Activated CD8-positive, alpha-beta memory T cell treated with anti-CD3 and anti-CD28 coated beads for 4 hours (primary cell): ENCODE measurements at regions not wholly inside any gene's neighbourhood (a gene's known extent, or its start where the extent isn't known, plus 50 kb on each side); places are given as distances from the start of the nearest gene placed in this dataset.
"Not testable (repeated sequence)": the region's sequence is repeated elsewhere in the genome, so short reads cannot be mapped to it uniquely, and the experiment has no call there.

Source experiments
- DNase-seq, 2 donors: peaks; one replicate each; pipeline ENCODE4 v3.0.0-alpha.2; 2020; ENCODE audit warnings: low read depth in 2 of 2

DNA sequence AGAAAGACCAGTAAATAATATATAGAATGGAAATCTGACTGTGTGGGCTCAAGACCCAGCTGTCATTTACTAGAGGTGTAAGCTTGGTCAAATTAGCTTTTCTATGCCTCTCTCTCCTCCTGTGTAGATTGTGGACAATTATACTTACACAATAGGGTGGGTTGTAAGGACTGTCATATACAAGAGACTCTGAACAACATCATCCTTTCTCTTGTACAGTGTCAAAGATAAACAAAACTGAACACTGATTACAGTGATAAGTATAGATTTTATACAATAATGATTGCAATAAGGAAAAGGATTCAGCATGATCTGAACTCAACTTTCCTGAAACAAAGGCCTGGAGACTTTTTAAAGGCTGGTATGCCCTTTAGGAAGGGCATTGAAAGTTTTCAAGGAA, 429.2 kb upstream of the HS3ST1 start:
- no peak for DNase-seq

DNA sequence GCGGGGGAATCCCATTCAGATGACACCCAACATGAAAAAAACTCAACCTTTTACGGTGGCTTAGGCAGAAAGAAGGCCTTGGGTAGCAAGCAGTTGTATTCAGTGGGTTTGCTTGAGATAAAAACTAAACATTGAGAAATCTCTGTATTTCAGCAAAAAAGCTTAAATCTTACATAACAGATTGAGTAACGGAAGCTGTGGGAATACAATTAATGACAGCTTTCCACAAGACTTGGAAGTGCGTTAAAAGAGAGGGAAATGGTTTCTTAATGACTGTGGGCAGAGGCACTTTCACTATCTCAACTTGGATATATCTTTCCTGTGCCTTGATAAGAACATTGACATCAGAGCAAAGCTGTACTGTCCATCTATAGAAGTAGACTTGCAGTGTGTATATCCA, 418.5 kb upstream of the HS3ST1 start:
- DNase-seq = no peak

DNA sequence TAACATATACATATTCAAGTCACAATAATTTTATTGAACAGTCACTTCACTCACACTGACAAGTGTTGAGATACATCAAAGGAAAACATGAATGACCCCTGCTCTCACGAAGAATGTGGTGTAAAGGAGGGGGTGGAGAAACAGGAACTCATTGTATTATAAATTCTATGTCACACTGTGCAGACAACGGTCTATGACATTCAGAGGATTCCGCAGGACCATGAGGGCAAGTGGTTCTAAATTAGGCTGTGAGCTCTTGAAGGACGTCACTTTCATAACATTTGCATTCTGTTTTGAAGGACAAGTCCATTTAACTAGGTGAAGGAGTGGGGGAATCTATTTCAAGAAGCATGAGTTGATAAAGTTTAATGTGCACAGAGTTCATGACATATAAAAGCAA, 415.2 kb upstream of the HS3ST1 start:
- DNase-seq = no peak

DNA sequence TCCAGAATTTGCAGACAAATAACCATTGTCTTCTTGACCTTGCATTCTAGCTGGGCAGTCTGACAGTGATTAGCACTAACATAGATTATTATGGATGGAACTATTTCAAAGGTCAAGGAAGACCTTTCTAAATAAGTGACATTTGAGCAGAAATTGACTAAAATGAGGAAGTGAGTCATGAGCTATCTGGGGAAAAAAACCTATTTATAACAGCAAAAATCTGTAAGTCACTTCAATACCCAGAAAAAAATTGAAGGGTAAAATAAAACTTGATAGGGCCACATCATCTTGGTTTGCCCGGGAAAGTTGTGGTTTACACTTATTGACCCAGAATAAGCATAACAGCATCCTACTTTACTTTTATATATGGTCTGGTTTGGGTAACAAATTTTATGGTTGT, 414.6 kb upstream of the HS3ST1 start:
- no peak for DNase-seq

DNA sequence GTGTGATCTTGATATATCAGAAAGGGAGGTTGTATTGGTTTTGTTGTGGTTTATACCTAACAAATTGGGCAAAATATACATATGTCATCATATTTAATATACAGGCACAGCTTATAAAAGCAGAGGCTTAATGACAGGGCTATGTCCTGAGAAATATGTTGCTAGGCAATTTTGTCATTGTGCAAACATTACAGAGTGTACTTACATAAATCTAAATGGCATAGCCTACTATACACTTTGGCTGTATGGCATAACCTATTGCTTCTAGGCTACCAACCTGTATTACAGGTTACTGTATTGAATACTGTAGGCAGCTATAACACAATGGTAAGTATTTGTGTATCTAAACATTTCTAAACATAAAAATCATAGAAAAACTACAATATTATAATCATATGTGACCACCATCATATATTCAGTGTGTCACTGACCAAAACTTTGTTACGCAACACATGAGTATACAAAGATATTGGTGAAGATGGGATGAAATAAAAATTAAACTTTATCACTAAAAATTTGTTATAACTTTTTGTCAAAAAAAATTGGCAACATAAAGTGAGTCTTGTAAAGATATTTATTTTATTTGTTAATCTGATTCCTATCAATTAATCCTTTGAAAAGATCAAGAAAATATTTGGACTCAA, 414.0 kb upstream of the HS3ST1 start:
- DNase-seq = no peak

DNA sequence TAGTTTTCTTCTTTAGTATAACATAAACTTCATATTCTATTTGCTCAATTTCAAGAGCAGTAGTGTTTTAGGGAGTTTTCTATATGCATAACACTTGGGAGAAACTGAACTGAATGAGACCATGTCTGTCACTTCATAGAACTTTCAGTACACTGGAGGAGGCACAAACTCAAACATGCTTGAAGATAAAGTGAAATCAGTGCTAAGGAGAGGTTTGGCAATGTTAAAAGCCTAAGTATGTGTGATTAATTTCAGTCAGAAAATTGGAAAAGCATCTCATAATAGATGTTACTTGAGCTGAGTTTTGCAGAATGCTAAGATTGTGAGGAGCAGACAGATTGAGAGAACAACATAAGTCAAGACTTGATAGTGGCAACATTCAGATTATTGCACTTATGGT, 411.2 kb upstream of the HS3ST1 start:
- no peak for DNase-seq

DNA sequence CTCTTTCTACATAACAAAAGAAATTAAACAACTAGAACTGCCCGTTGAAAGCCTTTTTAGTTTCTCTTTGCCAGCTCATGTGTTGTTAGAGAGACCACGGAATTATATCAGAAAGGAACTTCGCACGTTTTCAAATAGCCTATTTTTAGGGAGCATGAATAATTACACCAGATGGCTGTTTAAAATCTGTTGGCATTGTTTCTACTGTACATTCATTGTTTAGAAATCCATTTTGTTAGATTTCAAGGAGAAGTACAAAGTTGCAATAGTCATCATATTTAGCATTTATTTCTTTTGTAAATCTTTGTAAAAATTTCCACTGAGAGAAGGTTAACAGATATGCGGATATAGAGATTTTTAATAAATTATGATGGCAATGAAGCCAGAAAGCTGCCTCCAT, 403.0 kb upstream of the HS3ST1 start:
- DNase-seq = no peak

DNA sequence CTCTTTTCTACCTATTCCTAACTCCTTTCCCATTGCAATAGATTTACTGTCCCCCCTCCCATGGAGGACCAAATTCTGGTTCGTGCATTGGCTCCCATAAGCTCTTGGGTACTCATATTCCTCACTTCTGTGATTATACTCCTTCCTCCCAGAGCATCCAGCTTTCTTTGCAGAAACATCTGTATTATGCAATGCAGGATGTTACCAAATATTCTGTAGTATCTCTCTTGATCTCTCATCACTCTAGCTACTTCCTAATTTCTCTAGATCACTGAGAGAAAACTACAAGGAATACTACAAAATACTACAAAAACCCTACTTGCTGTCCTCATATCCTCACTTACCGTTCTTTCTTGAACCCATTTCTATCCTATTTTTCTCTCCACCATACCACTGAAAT, 395.9 kb upstream of the HS3ST1 start:
- DNase-seq = no peak

DNA sequence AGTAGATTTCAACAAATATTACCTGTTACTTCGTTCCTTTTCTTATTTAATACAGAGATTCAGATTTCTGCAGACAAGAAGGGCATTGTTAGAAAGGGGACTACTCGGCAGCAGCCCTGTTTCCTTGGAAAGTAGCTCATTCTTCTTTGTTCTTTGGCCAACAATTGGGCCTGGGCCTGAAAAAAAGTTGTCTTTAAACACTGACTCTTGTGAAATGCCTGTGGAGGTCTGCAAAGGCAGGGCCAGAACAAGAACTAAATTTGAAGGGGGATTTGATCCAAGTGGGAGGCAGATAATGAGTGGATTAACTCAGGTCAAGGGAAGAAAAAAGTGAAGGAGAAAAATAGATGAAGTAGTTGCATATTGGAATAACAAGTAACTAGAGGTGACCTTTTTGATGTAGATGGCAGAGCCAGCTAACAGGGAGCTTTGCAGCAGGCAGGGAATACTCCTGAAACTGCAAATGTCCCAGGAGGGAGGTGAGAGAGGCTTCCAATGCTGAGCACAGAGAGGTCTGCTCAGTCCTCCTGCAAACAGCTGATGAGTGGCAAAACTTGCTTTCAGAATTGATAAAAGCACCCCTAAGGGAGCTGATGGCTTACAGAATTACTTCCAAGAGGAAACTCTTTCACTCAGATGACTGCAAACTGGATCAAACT, 393.2 kb upstream of the HS3ST1 start:
- DNase-seq = no peak

DNA sequence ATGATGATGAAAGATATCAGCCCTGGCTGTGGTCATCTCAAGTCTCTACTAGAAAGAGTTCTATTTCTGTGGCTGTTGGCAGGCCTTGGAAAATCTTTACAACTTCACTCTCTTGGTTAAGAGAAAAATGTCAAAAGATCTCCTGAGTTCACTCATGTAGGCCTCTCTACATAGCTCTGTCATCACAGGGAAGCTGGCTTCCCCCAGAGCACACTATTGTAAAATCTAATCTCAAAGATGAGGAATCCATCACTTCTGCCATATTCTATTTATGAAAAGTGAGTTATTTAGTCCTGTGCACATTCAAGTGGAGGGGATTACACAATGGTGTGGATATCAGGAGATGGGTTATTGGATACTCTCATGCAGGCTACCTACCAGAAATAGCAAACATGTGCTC, 388.4 kb upstream of the HS3ST1 start:
- DNase-seq = no peak

DNA sequence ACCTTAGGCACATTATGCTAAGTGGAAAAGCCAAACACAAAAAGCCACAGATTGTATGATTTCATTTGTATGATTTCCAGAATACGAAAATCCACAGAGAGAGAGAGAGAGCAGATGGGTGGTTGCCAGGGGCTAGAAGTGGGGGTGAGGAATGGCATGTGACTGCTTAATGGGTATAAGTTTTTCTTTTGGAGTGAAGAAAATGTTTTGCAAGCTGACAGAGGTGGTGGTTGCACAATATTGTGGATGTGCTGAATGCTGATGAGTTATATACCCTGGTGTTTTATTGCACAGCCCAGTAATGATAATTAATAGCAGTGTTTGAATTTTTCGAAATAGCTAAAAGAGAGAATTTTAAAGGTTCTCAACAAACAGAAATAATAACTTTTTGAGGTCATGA, 386.1 kb upstream of the HS3ST1 start:
- DNase-seq = no peak

DNA sequence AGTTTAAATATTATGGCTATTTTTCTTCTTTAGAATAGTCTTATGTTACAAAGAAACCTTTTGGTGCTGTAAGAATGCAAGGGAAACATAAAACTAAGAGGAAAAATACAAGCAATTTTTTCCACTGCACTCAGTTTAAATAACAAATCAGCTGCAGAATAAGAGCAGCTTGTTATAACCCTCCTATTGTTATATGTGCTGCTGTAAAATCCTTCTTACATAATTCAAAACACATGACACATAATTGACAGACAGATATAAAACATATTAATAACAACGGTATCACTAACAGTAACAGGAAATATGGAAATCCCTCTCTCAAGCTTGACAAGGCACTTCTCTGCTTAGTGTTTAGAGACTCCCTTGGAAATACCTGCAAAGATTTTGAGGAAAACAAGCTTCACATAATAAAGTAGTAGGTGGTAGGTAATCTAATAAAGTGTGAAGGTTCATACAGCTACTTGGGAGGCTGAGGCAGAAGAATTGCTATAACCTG, 385.3 kb upstream of the HS3ST1 start:
- no peak for DNase-seq

DNA sequence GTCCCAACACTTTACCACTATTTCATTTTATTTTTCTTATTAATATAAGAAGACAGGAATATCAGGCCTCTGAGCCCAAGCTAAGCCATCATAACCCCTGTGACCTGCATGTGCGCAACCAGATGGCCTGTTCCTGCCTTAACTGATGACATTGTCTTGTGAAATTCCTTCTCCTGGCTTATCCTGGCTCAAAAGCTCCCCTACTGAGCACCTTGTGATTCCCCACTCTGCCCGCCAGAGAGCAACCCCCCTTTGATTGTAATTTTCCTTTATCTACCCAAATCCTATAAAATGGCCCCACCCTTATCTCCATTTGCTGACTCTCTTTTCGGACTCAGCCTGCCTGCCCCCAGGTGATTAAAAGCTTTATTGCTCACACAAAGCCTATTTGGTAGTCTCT, 382.8 kb upstream of the HS3ST1 start:
- DNase-seq = not testable (repeated sequence)

DNA sequence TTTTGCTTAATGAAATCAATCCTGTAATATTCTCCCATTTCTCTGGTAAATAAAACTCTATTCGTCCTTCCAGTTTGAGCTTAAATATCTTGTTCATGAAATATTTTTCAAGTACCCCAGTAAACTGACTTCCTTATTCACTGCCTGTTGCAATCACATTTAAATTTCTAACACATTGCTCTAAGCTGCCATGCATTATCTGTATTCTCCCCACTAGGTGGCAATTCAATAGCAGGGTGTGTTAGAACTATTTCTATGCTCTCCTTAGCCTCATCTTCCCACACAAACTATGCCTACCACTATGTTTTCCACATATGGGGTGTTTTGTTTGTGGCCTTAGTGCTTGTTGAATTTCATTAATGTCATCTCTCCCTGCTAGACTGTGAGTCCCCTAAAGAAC, 377.1 kb upstream of the HS3ST1 start:
- no peak for DNase-seq

DNA sequence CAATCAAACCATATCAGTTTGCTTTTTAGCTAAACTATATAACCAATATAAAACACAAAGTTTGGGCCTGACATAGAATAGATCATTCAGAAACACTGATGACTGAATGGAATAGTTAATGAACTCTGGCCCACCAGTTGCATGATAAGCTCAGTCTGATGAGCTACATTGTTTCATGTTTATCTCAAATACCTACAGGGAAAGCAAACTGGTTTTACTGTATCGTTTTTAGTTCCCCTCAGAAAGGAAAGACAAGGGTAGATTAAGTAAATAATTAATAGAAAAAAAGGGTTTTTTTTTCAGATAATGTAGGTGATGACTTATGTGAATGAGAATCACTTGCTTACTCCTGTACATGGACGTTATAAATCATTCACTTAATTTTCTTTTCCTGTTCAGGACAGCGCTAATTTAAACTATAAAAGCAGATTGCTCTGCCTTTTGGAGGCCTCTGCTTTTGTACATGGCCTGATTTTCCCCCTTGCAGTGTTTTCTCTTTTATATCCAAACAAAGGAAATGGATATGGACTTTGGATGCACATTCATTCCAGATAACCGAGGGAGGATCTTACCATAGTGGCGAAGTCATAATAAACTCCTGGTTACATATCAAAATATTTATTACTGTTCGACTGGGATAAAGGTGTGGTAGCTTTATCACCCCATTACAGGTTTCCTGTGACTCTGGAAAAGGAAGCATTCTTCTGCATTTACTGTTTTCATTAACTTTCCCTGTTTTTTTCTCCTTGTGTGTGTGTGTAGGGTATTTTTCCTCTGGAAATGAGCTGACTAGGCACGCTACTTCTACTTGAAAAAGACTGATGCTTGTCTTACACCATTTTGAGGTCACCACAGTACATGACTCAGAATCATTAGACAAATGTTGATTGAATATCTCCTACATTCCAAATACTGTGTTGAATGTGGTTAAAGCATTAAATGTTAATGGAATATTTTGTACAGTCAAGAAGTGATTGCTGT, 373.1 kb upstream of the HS3ST1 start:
- no peak for DNase-seq

DNA sequence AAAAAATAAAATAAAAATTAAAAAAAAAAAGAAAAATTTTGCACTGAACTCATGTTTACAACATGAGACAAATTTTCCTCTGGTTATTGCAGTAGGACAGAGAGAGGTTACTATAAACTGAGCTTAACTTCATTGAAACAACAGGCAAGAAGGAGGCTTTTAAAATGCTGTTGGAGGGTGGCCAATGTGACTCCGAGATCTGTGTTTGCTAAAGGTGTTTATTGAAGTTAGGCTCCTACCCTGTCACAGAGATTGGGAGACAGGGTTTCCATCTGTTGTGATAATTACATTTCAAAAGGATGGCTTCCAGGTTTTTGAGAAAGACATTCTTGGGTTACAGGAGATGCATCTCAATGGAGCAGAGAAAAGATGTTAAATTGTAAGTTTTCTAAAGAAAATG, 370.5 kb upstream of the HS3ST1 start:
- DNase-seq = no peak

DNA sequence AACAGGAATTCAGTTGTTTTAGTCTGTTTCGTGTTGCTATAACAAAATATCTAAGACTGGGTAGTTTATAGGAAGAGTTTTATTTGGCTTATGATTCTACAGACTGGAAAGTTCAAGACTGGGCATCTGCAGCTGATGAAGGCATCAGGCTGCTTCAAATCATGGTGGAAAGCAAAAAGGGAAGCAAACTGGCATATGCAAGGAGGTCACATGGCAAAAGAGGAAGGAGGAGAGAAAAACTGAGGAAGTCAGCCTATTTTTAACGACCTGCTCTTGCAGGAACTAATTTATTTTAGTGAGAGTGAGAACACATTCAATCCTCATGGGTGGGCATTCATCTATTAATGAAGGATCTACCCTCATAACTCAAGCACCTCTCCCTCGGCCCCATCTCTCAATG, 363.1 kb upstream of the HS3ST1 start:
- no peak for DNase-seq

DNA sequence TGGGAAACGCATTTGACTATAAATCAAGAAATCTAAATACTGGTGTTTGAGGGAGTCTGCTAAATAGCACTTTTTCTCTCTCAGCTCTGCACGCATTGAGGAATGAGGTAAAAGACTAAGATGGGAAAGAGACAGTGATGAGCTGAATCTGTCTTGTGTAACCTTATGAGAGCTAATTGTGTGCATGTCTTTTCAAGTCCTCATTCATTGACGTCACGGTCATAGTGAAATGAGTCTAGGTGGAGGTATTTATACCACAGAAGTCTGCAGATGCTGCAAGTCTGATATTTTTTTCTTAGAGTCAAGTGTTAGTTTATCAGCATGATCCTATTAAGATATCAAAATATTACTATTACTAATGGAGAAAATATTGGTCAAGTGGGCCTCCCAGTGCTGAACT, 361.5 kb upstream of the HS3ST1 start:
- DNase-seq = no peak

DNA sequence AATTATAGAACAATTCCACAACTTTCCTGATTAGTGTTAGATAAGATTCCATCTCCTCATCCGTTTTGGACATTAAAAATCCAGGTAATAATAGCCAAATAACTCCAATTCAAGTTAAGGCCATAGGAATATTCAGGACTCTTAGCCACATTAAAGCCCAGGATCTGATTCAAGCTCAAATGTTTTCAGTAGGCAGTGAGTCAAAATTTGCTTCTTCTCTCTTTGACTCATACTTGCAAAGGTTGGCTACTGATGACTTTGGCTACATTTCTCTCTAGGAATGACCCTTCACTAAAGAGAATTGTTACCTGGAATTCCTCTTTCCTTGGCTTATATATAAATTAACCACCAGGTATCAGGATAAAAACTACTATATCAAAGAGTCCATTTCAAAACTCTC, 354.9 kb upstream of the HS3ST1 start:
- DNase-seq = no peak

DNA sequence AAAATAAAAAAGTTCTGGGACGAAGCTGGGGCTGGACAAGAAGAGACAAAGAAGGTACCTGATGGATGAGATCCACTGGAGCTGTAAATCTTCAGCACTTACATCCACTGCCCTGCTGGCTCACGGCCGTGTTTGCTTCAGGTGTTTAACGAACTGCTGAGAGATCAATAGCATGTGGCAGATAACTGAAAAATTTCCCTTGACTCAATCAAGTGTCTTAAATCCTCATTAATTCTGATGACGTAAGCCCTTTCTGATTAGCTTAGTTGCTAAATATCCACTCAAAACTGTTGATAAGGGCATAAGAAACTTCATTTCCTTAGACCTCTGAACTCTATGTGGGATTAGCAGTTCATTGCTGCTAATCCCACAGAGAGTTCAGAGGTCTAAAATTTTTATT, 354.2 kb upstream of the HS3ST1 start:
- no peak for DNase-seq

DNA sequence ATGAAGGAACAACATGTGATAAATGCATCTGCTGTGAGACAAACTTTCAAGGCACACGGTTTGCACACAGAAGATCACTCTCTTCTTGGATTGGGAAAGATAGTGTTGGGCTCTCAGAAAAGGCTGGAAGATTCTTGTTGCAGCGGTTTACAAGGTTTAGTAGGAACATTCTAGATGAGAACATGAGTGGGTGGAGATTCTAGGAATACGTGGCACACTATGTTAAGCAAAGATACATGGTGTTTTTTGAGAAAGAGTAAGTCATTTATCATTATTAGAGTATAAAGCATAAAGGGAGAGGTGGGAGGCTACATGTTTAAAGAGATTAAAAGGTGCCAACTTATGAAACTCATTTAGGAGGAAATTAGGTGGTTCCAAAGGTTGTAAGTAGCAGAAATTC, 348.8 kb upstream of the HS3ST1 start:
- no peak for DNase-seq

DNA sequence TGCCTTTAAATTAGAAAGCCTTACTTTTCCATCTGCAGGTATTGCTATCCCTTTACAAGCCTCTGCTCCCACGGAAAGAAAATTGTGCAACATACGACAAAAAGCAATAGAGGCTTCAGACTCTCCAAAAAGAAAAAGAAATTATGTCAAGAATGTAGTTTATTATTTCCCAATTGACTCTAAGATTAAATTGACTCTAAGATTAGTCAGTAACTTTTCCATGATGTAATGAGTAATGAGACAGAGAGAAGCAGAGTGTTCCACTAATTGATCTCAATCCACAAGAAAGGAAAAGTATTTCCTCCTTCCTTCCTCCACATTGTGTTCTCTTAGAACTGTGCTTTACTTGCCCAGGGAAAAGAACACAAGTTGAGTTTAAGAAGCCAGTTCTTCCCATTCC, 345.7 kb upstream of the HS3ST1 start:
- DNase-seq = no peak

DNA sequence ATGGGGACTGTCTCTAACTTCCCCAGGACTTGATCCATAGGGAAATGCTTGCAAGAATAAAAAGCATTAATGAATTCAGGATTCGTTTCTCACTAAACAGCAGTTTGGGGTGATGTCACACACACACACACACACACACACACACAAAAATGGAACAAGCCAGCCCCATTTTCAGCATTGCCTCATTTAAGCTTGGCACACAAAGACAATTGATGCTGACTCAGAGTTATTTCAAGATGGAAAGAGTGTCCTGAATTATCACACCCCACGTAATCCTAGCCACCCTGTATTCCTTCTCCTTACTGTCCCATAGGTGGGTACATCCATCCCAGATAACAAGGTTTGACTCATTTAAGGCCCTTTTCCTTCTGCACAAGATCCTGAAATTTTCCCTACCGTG, 345.1 kb upstream of the HS3ST1 start:
- DNase-seq = no peak
